Liver (tissue), 8 donors: ENCODE measurements at regions not wholly inside any gene's neighbourhood (a gene's known extent, or its start where the extent isn't known, plus 50 kb on each side); places are given as distances from the start of the nearest gene placed in this dataset.

Experiments used
- DNase-seq: peaks from one replicate; pipeline ENCODE4 v3.0.0-alpha.2; 2017; ENCODE audit warnings: low spot score
- H3K27ac ChIP-seq, 2 donors: one replicate each; pipeline ENCODE4 v1.7.0; 2013; ENCODE audit warnings: inconsistent platforms in 2 of 2, low read length in 2 of 2, control low read depth in 1 of 2, low read depth in 1 of 2, mild to moderate bottlenecking in 1 of 2
- H3K27me3 ChIP-seq, 4 donors: one replicate each; pipeline versions ENCODE4 v1.6.1 to v1.7.0; 2013; ENCODE audit warnings: low read length in 3 of 4, inconsistent platforms in 1 of 4, mild to moderate bottlenecking in 1 of 4, moderate library complexity in 1 of 4; ENCODE audit not compliant: control insufficient read depth in 4 of 4, insufficient read depth in 4 of 4
- H3K36me3 ChIP-seq, 4 donors: one replicate each; pipeline versions ENCODE4 v1.6.1 to v1.7.0; 2013; ENCODE audit warnings: low read length in 3 of 4, mild to moderate bottlenecking in 3 of 4, low read depth in 1 of 4, moderate library complexity in 1 of 4; ENCODE audit not compliant: control insufficient read depth in 4 of 4, insufficient read depth in 3 of 4
- H3K4me1 ChIP-seq, 4 donors: one replicate each; pipeline versions ENCODE4 v1.6.1 to v1.7.0; 2013; ENCODE audit warnings: low read length in 3 of 4, mild to moderate bottlenecking in 3 of 4, moderate library complexity in 1 of 4; ENCODE audit not compliant: control insufficient read depth in 4 of 4, insufficient read depth in 4 of 4
- H3K4me3 ChIP-seq, 3 donors: one replicate each; pipeline versions ENCODE4 v1.6.1 to v1.7.0; 2013; ENCODE audit warnings: low read length in 3 of 3, control low read depth in 1 of 3, low read depth in 1 of 3, mild to moderate bottlenecking in 1 of 3
- H3K9ac ChIP-seq, 2 donors: one replicate each; pipeline ENCODE4 v1.7.0; 2013; ENCODE audit warnings: low read length in 2 of 2, mild to moderate bottlenecking in 2 of 2, moderate library complexity in 2 of 2, control low read depth in 1 of 2, low read depth in 1 of 2
- H3K9me3 ChIP-seq, 4 donors: one replicate each; pipeline versions ENCODE4 v1.6.1 to v1.7.0; 2013; ENCODE audit warnings: low read length in 3 of 4; ENCODE audit not compliant: control insufficient read depth in 4 of 4
- EGR1 ChIP-seq, 2 donors: IDR thresholded peaks; 2 replicates each; pipeline ENCODE4 v1.6.1; 2016 to 2018; ENCODE audit warnings: antibody characterized with exemption in 2 of 2, low read depth in 2 of 2
- FOXA2 ChIP-seq: IDR thresholded peaks from 2 replicates; pipeline ENCODE4 v1.6.1; 2016; ENCODE audit warnings: antibody characterized with exemption
- GABPA ChIP-seq, 2 donors: IDR thresholded peaks in 1 of 2; conservative IDR thresholded peaks in 1 of 2; 2 replicates each; pipeline ENCODE4 v1.6.1; 2016; ENCODE audit warnings: antibody characterized with exemption in 2 of 2, mild to moderate bottlenecking in 1 of 2, moderate library complexity in 1 of 2
- HNF4A ChIP-seq, 2 donors: conservative IDR thresholded peaks; 2 replicates each; pipeline ENCODE4 v1.6.1; 2016; ENCODE audit warnings: antibody characterized with exemption in 2 of 2, mild to moderate bottlenecking in 2 of 2
- HNF4G ChIP-seq: IDR thresholded peaks from 2 replicates; pipeline ENCODE4 v1.6.1; 2016; ENCODE audit warnings: antibody characterized with exemption
- JUND ChIP-seq, 2 donors: IDR thresholded peaks; 2 replicates each; pipeline ENCODE4 v1.6.1; 2016; ENCODE audit warnings: antibody characterized with exemption in 2 of 2
- NR2F2 ChIP-seq: IDR thresholded peaks from 2 replicates; pipeline ENCODE4 v1.6.1; 2016; ENCODE audit warnings: antibody characterized with exemption
- RAD21 ChIP-seq, 2 donors: IDR thresholded peaks; 2 replicates each; pipeline ENCODE4 v1.6.1; 2016; ENCODE audit warnings: antibody characterized with exemption in 2 of 2, mild to moderate bottlenecking in 2 of 2
- RXRA ChIP-seq, 2 donors: IDR thresholded peaks; 2 replicates each; pipeline ENCODE4 v1.6.1; 2017 to 2018; ENCODE audit warnings: antibody characterized with exemption in 2 of 2, mild to moderate bottlenecking in 1 of 2
- SP1 ChIP-seq: IDR thresholded peaks from 2 replicates; pipeline ENCODE4 v1.6.1; 2018; ENCODE audit warnings: antibody characterized with exemption, mild to moderate bottlenecking
- TAF1 ChIP-seq: conservative IDR thresholded peaks from 2 replicates; pipeline ENCODE4 v1.6.1; 2016; ENCODE audit warnings: antibody characterized with exemption, mild to moderate bottlenecking
- YY1 ChIP-seq: IDR thresholded peaks from 2 replicates; pipeline ENCODE4 v1.6.1; 2016; ENCODE audit warnings: antibody characterized with exemption, mild to moderate bottlenecking
- WGBS: extraction: QIAGEN DNeasy Blood & Tissue Kit; methylation state at CpG from one replicate; pipeline ENCODE4 v1.1.7; 2013; 5-methylcytosine and 5-hydroxymethylcytosine counted together
- TF ChIP-seq, protein P1 (sequence below): IDR thresholded peaks from 2 replicates; pipeline ENCODE4 v1.6.1; 2016; ENCODE audit warnings: antibody characterized with exemption, mild to moderate bottlenecking
- TF ChIP-seq, protein P2 (sequence below): fragments of 150-350 bp; IDR thresholded peaks from 2 replicates; pipeline ENCODE4 v1.5.1; 2017; ENCODE audit warnings: improper control_type of control experiment, low read depth, low read length; ENCODE audit not compliant: missing input control
- TF ChIP-seq, protein P3 (sequence below): IDR thresholded peaks from 2 replicates; pipeline ENCODE4 v1.6.1; 2016; ENCODE audit warnings: antibody characterized with exemption
- TF ChIP-seq, protein P4 (sequence below): IDR thresholded peaks from 2 replicates; pipeline ENCODE4 v1.6.1; 2016; ENCODE audit warnings: antibody characterized with exemption
- donor health status: healthy.
- donor health status: healthy.
- donor health status: healthy.
- donor health status: healthy.
- donor health status: healthy.

DNA sequence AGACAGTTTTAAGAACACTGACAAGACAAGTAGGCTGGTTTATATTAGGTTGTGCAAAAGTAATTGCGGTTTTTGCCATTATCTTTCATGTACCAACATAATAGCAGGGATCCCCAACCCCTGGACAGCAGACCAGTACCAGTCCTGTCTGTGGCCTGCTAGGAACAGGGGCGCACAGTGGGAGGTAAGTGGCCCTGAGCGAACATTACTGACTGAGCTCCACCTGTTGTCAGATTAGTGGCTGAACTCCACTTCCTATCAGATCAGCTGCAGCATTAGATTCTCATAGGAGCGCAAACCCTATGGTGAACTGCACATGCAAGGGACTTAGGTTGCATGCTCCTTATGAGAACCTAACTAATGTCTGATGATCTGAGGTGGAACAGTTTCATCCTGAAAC lies 921.9 kb downstream of the CCDC85A start:
- Histone ChIP-seq H3K36me3 (no peaks in the 10 kb centered on the region), H3K4me1 (peaks cover 0 to 4% (median 0%) of the 10 kb centered on the region in 4 donors), H3K9ac (no peak overlapping the region), H3K27me3 (no peaks in the 10 kb centered on the region), H3K4me3 (no peak overlapping the region), H3K27ac (no peak overlapping the region), H3K9me3 (peaks cover 0 to 6% (median 4%) of the 10 kb centered on the region in 4 donors)
- no peak for DNase-seq
- TF ChIP-seq, protein P1, sequence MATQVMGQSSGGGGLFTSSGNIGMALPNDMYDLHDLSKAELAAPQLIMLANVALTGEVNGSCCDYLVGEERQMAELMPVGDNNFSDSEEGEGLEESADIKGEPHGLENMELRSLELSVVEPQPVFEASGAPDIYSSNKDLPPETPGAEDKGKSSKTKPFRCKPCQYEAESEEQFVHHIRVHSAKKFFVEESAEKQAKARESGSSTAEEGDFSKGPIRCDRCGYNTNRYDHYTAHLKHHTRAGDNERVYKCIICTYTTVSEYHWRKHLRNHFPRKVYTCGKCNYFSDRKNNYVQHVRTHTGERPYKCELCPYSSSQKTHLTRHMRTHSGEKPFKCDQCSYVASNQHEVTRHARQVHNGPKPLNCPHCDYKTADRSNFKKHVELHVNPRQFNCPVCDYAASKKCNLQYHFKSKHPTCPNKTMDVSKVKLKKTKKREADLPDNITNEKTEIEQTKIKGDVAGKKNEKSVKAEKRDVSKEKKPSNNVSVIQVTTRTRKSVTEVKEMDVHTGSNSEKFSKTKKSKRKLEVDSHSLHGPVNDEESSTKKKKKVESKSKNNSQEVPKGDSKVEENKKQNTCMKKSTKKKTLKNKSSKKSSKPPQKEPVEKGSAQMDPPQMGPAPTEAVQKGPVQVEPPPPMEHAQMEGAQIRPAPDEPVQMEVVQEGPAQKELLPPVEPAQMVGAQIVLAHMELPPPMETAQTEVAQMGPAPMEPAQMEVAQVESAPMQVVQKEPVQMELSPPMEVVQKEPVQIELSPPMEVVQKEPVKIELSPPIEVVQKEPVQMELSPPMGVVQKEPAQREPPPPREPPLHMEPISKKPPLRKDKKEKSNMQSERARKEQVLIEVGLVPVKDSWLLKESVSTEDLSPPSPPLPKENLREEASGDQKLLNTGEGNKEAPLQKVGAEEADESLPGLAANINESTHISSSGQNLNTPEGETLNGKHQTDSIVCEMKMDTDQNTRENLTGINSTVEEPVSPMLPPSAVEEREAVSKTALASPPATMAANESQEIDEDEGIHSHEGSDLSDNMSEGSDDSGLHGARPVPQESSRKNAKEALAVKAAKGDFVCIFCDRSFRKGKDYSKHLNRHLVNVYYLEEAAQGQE: no peak
- TF ChIP-seq RXRA (IDR thresholded peaks at IDR 0.05) (no peak), JUND (IDR thresholded peaks at IDR 0.05) (no peak), TAF1 (no peak), YY1 (no peak), HNF4A (conservative IDR thresholded peaks at IDR 0.05) (no peak), NR2F2 (no peak), GABPA (IDR thresholded peaks at IDR 0.05 in 1 of 2, conservative IDR thresholded peaks at IDR 0.05 in 1 of 2) (no peak), HNF4G (no peak), RAD21 (IDR thresholded peaks at IDR 0.05) (no peak), SP1 (no peak), EGR1 (IDR thresholded peaks at IDR 0.05; ENCODE audit: low read depth in 2 of 2) (no peak)
- TF ChIP-seq, protein P2, sequence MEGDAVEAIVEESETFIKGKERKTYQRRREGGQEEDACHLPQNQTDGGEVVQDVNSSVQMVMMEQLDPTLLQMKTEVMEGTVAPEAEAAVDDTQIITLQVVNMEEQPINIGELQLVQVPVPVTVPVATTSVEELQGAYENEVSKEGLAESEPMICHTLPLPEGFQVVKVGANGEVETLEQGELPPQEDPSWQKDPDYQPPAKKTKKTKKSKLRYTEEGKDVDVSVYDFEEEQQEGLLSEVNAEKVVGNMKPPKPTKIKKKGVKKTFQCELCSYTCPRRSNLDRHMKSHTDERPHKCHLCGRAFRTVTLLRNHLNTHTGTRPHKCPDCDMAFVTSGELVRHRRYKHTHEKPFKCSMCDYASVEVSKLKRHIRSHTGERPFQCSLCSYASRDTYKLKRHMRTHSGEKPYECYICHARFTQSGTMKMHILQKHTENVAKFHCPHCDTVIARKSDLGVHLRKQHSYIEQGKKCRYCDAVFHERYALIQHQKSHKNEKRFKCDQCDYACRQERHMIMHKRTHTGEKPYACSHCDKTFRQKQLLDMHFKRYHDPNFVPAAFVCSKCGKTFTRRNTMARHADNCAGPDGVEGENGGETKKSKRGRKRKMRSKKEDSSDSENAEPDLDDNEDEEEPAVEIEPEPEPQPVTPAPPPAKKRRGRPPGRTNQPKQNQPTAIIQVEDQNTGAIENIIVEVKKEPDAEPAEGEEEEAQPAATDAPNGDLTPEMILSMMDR: no peak
- TF ChIP-seq, protein P3, sequence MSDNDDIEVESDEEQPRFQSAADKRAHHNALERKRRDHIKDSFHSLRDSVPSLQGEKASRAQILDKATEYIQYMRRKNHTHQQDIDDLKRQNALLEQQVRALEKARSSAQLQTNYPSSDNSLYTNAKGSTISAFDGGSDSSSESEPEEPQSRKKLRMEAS: no peak
- WGBS: 83% methylated on average over 4 of the region's 4 CpGs

DNA sequence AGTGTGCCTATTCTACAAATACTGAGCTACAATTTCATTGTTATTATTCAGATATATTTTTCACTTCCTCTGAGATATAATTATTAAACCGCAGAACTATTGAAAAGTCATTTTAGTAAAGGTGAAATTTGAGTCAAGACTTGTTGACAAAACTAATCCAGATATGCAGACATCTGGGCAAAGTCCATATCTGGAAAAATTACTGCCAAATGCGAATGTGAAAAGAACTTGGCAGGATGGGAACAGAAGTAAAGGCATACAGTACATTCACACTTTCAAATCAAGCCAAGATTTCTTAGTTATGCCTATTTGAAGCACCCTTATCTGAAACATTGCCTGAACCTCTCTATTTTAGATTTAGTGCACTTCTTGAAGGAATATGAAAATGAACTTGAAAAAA lies 923.6 kb downstream of the CCDC85A start:
- DNase-seq: no peak
- H3K4me3 ChIP-seq: no peak overlapping the region
- peaks cover 0 to 4% (median 0%) of the 10 kb centered on the region in 4 donors for H3K4me1 ChIP-seq
- WGBS: 25% methylated on average over 2 of the region's 2 CpGs
- TF ChIP-seq FOXA2 (peak; percentile 40), TAF1 (no peak), SP1 (no peak), HNF4A (conservative IDR thresholded peaks at IDR 0.05) (peak; percentile 54 to 80), HNF4G (peak; percentile 34)
- TF ChIP-seq, protein P2: no peak
- TF ChIP-seq, protein P4, sequence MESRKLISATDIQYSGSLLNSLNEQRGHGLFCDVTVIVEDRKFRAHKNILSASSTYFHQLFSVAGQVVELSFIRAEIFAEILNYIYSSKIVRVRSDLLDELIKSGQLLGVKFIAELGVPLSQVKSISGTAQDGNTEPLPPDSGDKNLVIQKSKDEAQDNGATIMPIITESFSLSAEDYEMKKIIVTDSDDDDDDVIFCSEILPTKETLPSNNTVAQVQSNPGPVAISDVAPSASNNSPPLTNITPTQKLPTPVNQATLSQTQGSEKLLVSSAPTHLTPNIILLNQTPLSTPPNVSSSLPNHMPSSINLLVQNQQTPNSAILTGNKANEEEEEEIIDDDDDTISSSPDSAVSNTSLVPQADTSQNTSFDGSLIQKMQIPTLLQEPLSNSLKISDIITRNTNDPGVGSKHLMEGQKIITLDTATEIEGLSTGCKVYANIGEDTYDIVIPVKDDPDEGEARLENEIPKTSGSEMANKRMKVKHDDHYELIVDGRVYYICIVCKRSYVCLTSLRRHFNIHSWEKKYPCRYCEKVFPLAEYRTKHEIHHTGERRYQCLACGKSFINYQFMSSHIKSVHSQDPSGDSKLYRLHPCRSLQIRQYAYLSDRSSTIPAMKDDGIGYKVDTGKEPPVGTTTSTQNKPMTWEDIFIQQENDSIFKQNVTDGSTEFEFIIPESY: no peak
- peaks cover 0 to 6% (median 4%) of the 10 kb centered on the region in 4 donors for H3K9me3 ChIP-seq
- no peak overlapping the region for H3K27ac ChIP-seq
- no peaks in the 10 kb centered on the region for H3K27me3 ChIP-seq
- no peak overlapping the region for H3K9ac ChIP-seq
- no peaks in the 10 kb centered on the region for H3K36me3 ChIP-seq
